Endothelial cell (in vitro differentiated cells): ENCODE measurements at regions not wholly inside any gene's neighbourhood (a gene's known extent, or its start where the extent isn't known, plus 50 kb on each side); places are given as distances from the start of the nearest gene placed in this dataset.

ENCODE experiments used
- DNase-seq: peaks from one replicate; pipeline ENCODE4 v3.0.0; 2021; ENCODE audit warnings: low spot score
- H3K27ac Mint-ChIP-seq: one replicate; pipeline ENCODE4 v1.8.0; 2021; ENCODE audit warnings: mixed read lengths, inconsistent platforms; ENCODE audit not compliant: unreplicated experiment
- H3K27me3 Mint-ChIP-seq: one replicate; pipeline ENCODE4 v1.8.0; 2021; ENCODE audit warnings: mild to moderate bottlenecking, moderate library complexity, mixed read lengths, inconsistent platforms; ENCODE audit not compliant: unreplicated experiment
- H3K36me3 Mint-ChIP-seq: one replicate; pipeline ENCODE4 v1.8.0; 2021; ENCODE audit warnings: mild to moderate bottlenecking, low read depth, mixed read lengths, inconsistent platforms; ENCODE audit not compliant: unreplicated experiment
- H3K4me1 Mint-ChIP-seq: one replicate; pipeline ENCODE4 v1.8.0; 2021; ENCODE audit warnings: mild to moderate bottlenecking, mixed read lengths, inconsistent platforms; ENCODE audit not compliant: unreplicated experiment
- H3K4me3 Mint-ChIP-seq: one replicate; pipeline ENCODE4 v1.8.0; 2021; ENCODE audit warnings: mild to moderate bottlenecking, mixed read lengths, inconsistent platforms; ENCODE audit not compliant: unreplicated experiment
- H3K9me3 Mint-ChIP-seq: one replicate; pipeline ENCODE4 v1.8.0; 2021; ENCODE audit warnings: mixed read lengths, inconsistent platforms; ENCODE audit not compliant: unreplicated experiment
- CTCF ChIP-seq: fragments of 200-600 bp; sonication (generic); IDR thresholded peaks from one replicate; pipeline ENCODE4 v1.5.0; 2021; ENCODE audit warnings: antibody characterized with exemption; ENCODE audit not compliant: unreplicated experiment

- TF ChIP-seq CTCF: no peak
- Mint-ChIP-seq H3K9me3 (no peaks in the 10 kb centered on the region), H3K27me3 (peaks cover 4% of the 10 kb centered on the region), H3K4me3 (no peak overlapping the region), H3K36me3 (peaks cover 4% of the 10 kb centered on the region), H3K4me1 (peaks cover 16% of the 10 kb centered on the region), H3K27ac (no peak overlapping the region)
- DNase-seq: no peak
Measured at GRCh38 chr12:47306130-47306529, 226.4 kb upstream of the AMIGO2 start.

- Mint-ChIP-seq H3K9me3 (no peaks in the 10 kb centered on the region), H3K4me3 (no peak overlapping the region), H3K4me1 (peaks cover 16% of the 10 kb centered on the region), H3K27me3 (peaks cover 4% of the 10 kb centered on the region), H3K36me3 (peaks cover 4% of the 10 kb centered on the region), H3K27ac (no peak overlapping the region)
- TF ChIP-seq CTCF: no peak
- DNase-seq: no peak
Measured at GRCh38 chr12:47305464-47305863, 225.7 kb upstream of the AMIGO2 start.

- H3K27ac Mint-ChIP-seq: no peak overlapping the region
- H3K4me3 Mint-ChIP-seq: no peak overlapping the region
- H3K27me3 Mint-ChIP-seq: peaks cover 4% of the 10 kb centered on the region
- DNase-seq: no peak
- no peak for TF ChIP-seq CTCF
- no peaks in the 10 kb centered on the region for H3K9me3 Mint-ChIP-seq
- H3K4me1 Mint-ChIP-seq: peaks cover 25% of the 10 kb centered on the region
- peaks cover 4% of the 10 kb centered on the region for H3K36me3 Mint-ChIP-seq
Measured at GRCh38 chr12:47303995-47304560, 224.3 kb upstream of the AMIGO2 start.

GRCh38 chr12:47303207-47303606 lies 223.4 kb upstream of the AMIGO2 start:
- Mint-ChIP-seq H3K4me3 (no peak overlapping the region), H3K36me3 (peaks cover 4% of the 10 kb centered on the region), H3K27ac (no peak overlapping the region), H3K9me3 (no peaks in the 10 kb centered on the region), H3K27me3 (peaks cover 3% of the 10 kb centered on the region), H3K4me1 (peaks cover 26% of the 10 kb centered on the region)
- no peak for DNase-seq
- TF ChIP-seq CTCF: no peak

- Mint-ChIP-seq H3K27ac (no peak overlapping the region), H3K9me3 (no peaks in the 10 kb centered on the region), H3K4me1 (peaks cover 21% of the 10 kb centered on the region), H3K27me3 (peaks cover 2% of the 10 kb centered on the region), H3K4me3 (no peak overlapping the region), H3K36me3 (peaks cover 4% of the 10 kb centered on the region)
- no peak for DNase-seq
- no peak for TF ChIP-seq CTCF
Measured at GRCh38 chr12:47302111-47302671, 222.4 kb upstream of the AMIGO2 start.
